ENCODE measurements at regions not wholly inside any gene's neighbourhood (a gene's known extent, or its start where the extent isn't known, plus 50 kb on each side); places are given as distances from the start of the nearest gene placed in this dataset.

DNA sequence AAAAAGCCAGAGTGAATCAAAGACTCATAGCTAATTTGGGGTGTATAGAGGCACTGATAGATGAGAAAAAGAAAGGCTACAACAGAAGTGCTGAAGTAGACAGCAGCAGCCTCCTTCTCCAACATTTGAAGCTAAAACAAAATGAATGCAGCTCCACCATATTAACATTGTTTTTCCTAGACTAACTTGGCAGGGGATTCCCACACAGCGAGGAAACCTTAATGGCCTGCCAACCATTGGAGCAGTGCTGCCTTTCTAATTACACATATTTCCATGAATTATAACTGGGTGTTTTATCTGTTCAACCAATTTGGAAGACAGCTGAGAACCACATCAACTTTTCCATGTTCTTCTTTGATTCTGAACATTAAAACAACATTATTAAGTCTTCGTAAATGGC, 478.6 kb downstream of the LIG4 start:
- no peak overlapping the region for H3K4me3 ChIP-seq
- no peaks in the 10 kb centered on the region for H3K9me3 ChIP-seq
- intact Hi-C loops (cut with DNase I; ENCODE audit: low total_unique reads) = no loop called here
- H3K4me1 ChIP-seq = no peaks in the 10 kb centered on the region
- no peaks in the 10 kb centered on the region for H3K36me3 ChIP-seq
- no peaks in the 10 kb centered on the region for H3K27me3 ChIP-seq
- H3K27ac ChIP-seq = no peak overlapping the region
- DNase-seq = no peak
- TF ChIP-seq POLR2A (IDR thresholded peaks at IDR 0.05) = no peak
- TF ChIP-seq, protein P1, sequence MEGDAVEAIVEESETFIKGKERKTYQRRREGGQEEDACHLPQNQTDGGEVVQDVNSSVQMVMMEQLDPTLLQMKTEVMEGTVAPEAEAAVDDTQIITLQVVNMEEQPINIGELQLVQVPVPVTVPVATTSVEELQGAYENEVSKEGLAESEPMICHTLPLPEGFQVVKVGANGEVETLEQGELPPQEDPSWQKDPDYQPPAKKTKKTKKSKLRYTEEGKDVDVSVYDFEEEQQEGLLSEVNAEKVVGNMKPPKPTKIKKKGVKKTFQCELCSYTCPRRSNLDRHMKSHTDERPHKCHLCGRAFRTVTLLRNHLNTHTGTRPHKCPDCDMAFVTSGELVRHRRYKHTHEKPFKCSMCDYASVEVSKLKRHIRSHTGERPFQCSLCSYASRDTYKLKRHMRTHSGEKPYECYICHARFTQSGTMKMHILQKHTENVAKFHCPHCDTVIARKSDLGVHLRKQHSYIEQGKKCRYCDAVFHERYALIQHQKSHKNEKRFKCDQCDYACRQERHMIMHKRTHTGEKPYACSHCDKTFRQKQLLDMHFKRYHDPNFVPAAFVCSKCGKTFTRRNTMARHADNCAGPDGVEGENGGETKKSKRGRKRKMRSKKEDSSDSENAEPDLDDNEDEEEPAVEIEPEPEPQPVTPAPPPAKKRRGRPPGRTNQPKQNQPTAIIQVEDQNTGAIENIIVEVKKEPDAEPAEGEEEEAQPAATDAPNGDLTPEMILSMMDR (IDR thresholded peaks at IDR 0.05) = no peak

GRCh38 chr13:107736170-107736569, 479.2 kb downstream of the LIG4 start:
- no peak for DNase-seq
- no peak overlapping the region for H3K4me3 ChIP-seq
- no peaks in the 10 kb centered on the region for H3K36me3 ChIP-seq
- TF ChIP-seq POLR2A (IDR thresholded peaks at IDR 0.05) = no peak
- TF ChIP-seq, protein P1 (IDR thresholded peaks at IDR 0.05) = no peak
- H3K4me1 ChIP-seq = no peaks in the 10 kb centered on the region
- H3K9me3 ChIP-seq = no peaks in the 10 kb centered on the region
- no peaks in the 10 kb centered on the region for H3K27me3 ChIP-seq
- no peak overlapping the region for H3K27ac ChIP-seq
- intact Hi-C loops (cut with DNase I; ENCODE audit: low total_unique reads) = no loop called here

DNA sequence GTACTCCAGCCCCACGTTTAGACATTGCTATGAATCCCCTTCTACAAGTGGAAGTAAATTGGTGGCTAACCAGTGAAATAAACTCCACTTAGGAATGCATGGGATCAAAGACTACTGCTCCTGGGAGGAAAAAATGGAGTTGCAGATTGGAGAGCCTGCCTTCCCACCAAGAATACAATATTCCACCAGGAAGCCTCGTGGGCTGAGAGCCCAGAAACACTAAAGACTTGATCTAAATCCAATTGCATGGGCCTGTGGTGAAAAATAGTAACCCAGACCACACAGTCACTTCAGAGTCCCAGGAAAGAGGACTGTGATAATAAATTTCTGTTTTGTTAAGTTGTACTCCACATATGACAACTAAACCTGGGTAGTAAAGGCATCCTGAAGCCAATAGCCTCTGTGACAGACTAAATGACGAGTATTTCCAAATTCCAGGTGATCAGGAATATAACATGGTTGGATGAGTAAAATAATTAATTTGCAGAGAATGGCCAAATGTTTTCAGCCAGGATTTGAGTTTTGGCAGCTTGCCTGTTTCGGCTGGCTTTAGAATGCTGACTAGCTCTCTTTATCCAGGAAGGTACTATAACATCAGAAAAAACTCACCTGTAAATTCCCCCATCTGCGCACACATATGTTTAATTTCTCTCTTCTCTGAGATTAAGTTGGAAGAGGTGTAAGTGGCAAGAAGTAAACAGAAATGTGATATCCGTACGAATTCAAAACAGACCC, 480.3 kb downstream of the LIG4 start:
- Histone ChIP-seq H3K4me3 (no peak overlapping the region), H3K27ac (no peak overlapping the region), H3K9me3 (no peaks in the 10 kb centered on the region), H3K36me3 (no peaks in the 10 kb centered on the region), H3K4me1 (no peaks in the 10 kb centered on the region), H3K27me3 (no peaks in the 10 kb centered on the region)
- TF ChIP-seq POLR2A (IDR thresholded peaks at IDR 0.05) = no peak
- TF ChIP-seq, protein P1 (IDR thresholded peaks at IDR 0.05) = no peak
- intact Hi-C loops (cut with DNase I; ENCODE audit: low total_unique reads) = no loop called here
- no peak for DNase-seq

GRCh38 chr13:107733276-107733675, 482.1 kb downstream of the LIG4 start:
- Histone ChIP-seq H3K4me1 (no peaks in the 10 kb centered on the region), H3K27me3 (no peaks in the 10 kb centered on the region), H3K36me3 (no peaks in the 10 kb centered on the region), H3K4me3 (no peak overlapping the region), H3K9me3 (no peaks in the 10 kb centered on the region), H3K27ac (no peak overlapping the region)
- TF ChIP-seq, protein P1 (IDR thresholded peaks at IDR 0.05) = no peak
- TF ChIP-seq POLR2A (IDR thresholded peaks at IDR 0.05) = no peak
- intact Hi-C loops (cut with DNase I; ENCODE audit: low total_unique reads) = no loop called here
- no peak for DNase-seq

GRCh38 chr13:107730813-107731212, 484.5 kb downstream of the LIG4 start:
- no peak for TF ChIP-seq POLR2A (IDR thresholded peaks at IDR 0.05)
- TF ChIP-seq, protein P1 (IDR thresholded peaks at IDR 0.05) = no peak
- no peaks in the 10 kb centered on the region for H3K27me3 ChIP-seq
- no peaks in the 10 kb centered on the region for H3K36me3 ChIP-seq
- no peak overlapping the region for H3K4me3 ChIP-seq
- no peaks in the 10 kb centered on the region for H3K4me1 ChIP-seq
- DNase-seq = no peak
- H3K9me3 ChIP-seq = no peaks in the 10 kb centered on the region
- intact Hi-C loops (cut with DNase I; ENCODE audit: low total_unique reads) = no loop called here
- H3K27ac ChIP-seq = no peak overlapping the region
